SK-N-SH (cell line): ENCODE measurements at regions not wholly inside any gene's neighbourhood (a gene's known extent, or its start where the extent isn't known, plus 50 kb on each side); places are given as distances from the start of the nearest gene placed in this dataset.

Experiments
- CTCF ChIP-seq: fragments of 200-600 bp; sonication (generic); IDR thresholded peaks from 2 replicates; pipeline ENCODE4 v1.6.1; 2017; ENCODE audit warnings: antibody characterized with exemption, mild to moderate bottlenecking, moderate library complexity
- EZH2phosphoT487 ChIP-seq: fragments of 200-600 bp; sonication (generic); IDR thresholded peaks from 2 replicates; pipeline ENCODE4 v1.6.1; 2017; ENCODE audit warnings: low read depth, mixed run types, mild to moderate bottlenecking, antibody characterized with exemption, moderate library complexity, borderline replicate concordance
- MAX ChIP-seq: IDR thresholded peaks from 2 replicates; pipeline ENCODE4 v1.4.0; 2012; ENCODE audit warnings: low read depth
- MXI1 ChIP-seq: IDR thresholded peaks from 2 replicates; pipeline ENCODE4 v1.6.1; 2012; ENCODE audit warnings: mild to moderate bottlenecking, low read depth, low read length, improper control_type of control experiment
- POLR2AphosphoS5 ChIP-seq: IDR thresholded peaks from 2 replicates; pipeline ENCODE4 v1.6.1; 2012; ENCODE audit warnings: low read depth, low read length
- RAD21 ChIP-seq: IDR thresholded peaks from 2 replicates; pipeline ENCODE4 v1.6.1; 2012; ENCODE audit warnings: mild to moderate bottlenecking, low read length
- REST ChIP-seq: IDR thresholded peaks from 2 replicates; pipeline ENCODE4 v1.6.1; 2012; ENCODE audit warnings: mild to moderate bottlenecking, low read depth, low read length, moderate library complexity
- RFX5 ChIP-seq: IDR thresholded peaks from 2 replicates; pipeline ENCODE4 v1.6.1; 2012; ENCODE audit warnings: mild to moderate bottlenecking, improper control_type of control experiment, low read length
- RXRA ChIP-seq: IDR thresholded peaks from 2 replicates; pipeline ENCODE4 v1.4.0; 2012; ENCODE audit warnings: low read depth, mild to moderate bottlenecking, borderline replicate concordance
- SMC3 ChIP-seq: IDR thresholded peaks from 2 replicates; pipeline ENCODE4 v1.6.1; 2012; ENCODE audit warnings: low read depth, low read length, improper control_type of control experiment
- TAF1 ChIP-seq: IDR thresholded peaks from 2 replicates; pipeline ENCODE4 v1.6.1; 2012; ENCODE audit warnings: low read depth, mild to moderate bottlenecking, low read length, moderate library complexity, borderline replicate concordance
- TCF12 ChIP-seq: IDR thresholded peaks from 2 replicates; pipeline ENCODE4 v1.4.0; 2012
- TEAD4 ChIP-seq: IDR thresholded peaks from 2 replicates; pipeline ENCODE4 v1.4.0; 2012; ENCODE audit warnings: mild to moderate bottlenecking, borderline replicate concordance; ENCODE audit not compliant: insufficient read depth

DNA sequence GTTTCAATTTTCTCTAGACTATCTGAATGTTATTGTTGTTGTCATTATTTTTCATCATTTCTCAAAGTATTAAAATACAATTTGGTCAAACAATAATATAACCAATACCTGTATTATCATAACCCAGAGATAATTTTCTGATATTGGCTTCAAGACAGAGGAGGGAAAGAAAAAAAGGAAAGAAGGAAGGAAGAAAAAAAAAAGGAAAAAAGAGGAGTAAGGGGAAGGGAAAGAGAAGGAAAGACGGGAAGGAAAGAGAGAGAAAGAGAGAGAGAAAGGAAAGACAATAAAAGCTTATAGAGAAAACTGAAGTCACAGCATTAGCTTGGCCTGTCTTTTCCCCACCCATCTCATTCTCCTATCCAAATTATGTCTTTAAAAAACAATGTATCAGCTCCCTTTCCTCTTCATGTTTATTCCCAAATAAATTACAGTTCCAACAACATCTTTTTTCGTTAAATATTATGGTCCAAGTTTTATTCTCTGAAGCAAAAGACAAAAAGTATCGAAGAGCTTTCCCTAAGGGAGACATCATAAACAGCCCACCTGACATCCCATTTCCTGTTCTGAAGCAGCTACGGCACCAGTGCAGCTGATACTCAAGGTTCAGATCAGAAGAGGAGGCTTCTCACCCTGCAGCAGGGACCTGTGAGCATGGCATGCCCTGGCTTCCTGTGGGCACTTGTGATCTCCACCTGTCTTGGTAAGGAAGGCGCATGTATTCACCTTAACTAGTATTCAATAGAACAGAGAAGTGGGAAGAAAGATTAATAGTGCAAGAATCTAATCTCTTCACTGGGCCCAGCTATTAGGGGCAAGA, 308.3 kb downstream of the DAD1 start:
- TF ChIP-seq CTCF (no peak), EZH2phosphoT487 (no peak), POLR2AphosphoS5 (no peak), TAF1 (no peak), SMC3 (no peak), RXRA (no peak), TCF12 (no peak), RFX5 (no peak), MAX (no peak), TEAD4 (no peak), REST (no peak), RAD21 (no peak), MXI1 (no peak)
